ENCODE measurements at regions not wholly inside any gene's neighbourhood (a gene's known extent, or its start where the extent isn't known, plus 50 kb on each side); places are given as distances from the start of the nearest gene placed in this dataset.

- TF ChIP-seq, protein P1, sequence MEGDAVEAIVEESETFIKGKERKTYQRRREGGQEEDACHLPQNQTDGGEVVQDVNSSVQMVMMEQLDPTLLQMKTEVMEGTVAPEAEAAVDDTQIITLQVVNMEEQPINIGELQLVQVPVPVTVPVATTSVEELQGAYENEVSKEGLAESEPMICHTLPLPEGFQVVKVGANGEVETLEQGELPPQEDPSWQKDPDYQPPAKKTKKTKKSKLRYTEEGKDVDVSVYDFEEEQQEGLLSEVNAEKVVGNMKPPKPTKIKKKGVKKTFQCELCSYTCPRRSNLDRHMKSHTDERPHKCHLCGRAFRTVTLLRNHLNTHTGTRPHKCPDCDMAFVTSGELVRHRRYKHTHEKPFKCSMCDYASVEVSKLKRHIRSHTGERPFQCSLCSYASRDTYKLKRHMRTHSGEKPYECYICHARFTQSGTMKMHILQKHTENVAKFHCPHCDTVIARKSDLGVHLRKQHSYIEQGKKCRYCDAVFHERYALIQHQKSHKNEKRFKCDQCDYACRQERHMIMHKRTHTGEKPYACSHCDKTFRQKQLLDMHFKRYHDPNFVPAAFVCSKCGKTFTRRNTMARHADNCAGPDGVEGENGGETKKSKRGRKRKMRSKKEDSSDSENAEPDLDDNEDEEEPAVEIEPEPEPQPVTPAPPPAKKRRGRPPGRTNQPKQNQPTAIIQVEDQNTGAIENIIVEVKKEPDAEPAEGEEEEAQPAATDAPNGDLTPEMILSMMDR (IDR thresholded peaks at IDR 0.05) = no peak
- no peak for TF ChIP-seq POLR2A (IDR thresholded peaks at IDR 0.05)
Measured at GRCh38 chr16:17965133-17965900, 371.2 kb downstream of the NPIPA8 start.
